HepG2 (cell line): ENCODE measurements at regions not wholly inside any gene's neighbourhood (a gene's known extent, or its start where the extent isn't known, plus 50 kb on each side); places are given as distances from the start of the nearest gene placed in this dataset.

Source experiments
- ATAC-seq: fragments of 200-7000 bp; cut with Tn5 transposase; 3 replicates; pipeline ENCODE4 v1.9.1; 2020; ENCODE audit warnings: mild to moderate bottlenecking, moderate library complexity
- BruUV-seq: library from RNA; stranded (reverse); fragments of 400-500 nt; replicated peaks from 2 replicates; lab custom pipeline; 2021; lab: Mats Ljungman, UMichigan
- CTCF ChIA-PET: fragments of 300-600 bp; formaldehyde crosslinking; extraction: SDS; loops from one replicate; lab custom pipeline; 2021; ENCODE audit warnings: low total read pairs, inconsistent platforms, low intra/inter-chr PET ratio; lab: Yijun Ruan, JAX
- POLR2A ChIA-PET: fragments of 350-600 bp; sonication (Branson Sonifier 250); formaldehyde crosslinking; loops from one replicate; lab custom pipeline; 2020; ENCODE audit warnings: antibody characterized with exemption, inconsistent platforms; lab: Yijun Ruan, JAX
- DNase-seq: peaks from one replicate; pipeline ENCODE4 v3.0.0-alpha.2; 2015; ENCODE audit warnings: low spot score
- FAIRE-seq: peaks from 3 replicates; lab custom pipeline; 2011; peaks lifted over from hg19 to GRCh38; lab: Jason Lieb, UNC
- H2AFZ ChIP-seq: one replicate; pipeline ENCODE4 v1.6.1; 2011; ENCODE audit warnings: low read length, inconsistent platforms
- H3K27ac ChIP-seq: fragments of 300-600 bp; 3 replicates; pipeline ENCODE4 v1.8.0; 2011; ENCODE audit warnings: mixed run types, mild to moderate bottlenecking, mixed read lengths, low read length, inconsistent platforms; ENCODE audit not compliant: insufficient read depth; ENCODE audit errors: extremely low read length
- H3K27me3 ChIP-seq, 2 experiments: fragments of 200-600 bp in 1 of 2; 2 replicates in 1 of 2; 3 replicates in 1 of 2; pipeline versions ENCODE4 v1.6.0 to v1.8.0; 2011; ENCODE audit warnings: low read length in 2 of 2, mild to moderate bottlenecking in 2 of 2, moderate library complexity in 2 of 2, inconsistent platforms in 1 of 2; ENCODE audit not compliant: insufficient read depth in 2 of 2, control insufficient read depth in 1 of 2
- H3K36me3 ChIP-seq, 2 experiments: fragments of 200-600 bp in 1 of 2; replicated peaks in 1 of 2; 2 replicates in 1 of 2; 3 replicates in 1 of 2; pipeline versions ENCODE4 v1.5.1 to v1.8.0; 2011; ENCODE audit warnings: low read length in 2 of 2, inconsistent platforms in 1 of 2; ENCODE audit not compliant: insufficient read depth in 2 of 2, control insufficient read depth in 1 of 2
- H3K4me1 ChIP-seq: 2 replicates; pipeline ENCODE4 v1.5.1; 2012; ENCODE audit warnings: low read length, inconsistent platforms; ENCODE audit not compliant: insufficient read depth
- H3K4me2 ChIP-seq: 2 replicates; pipeline ENCODE4 v1.6.0; 2011; ENCODE audit warnings: low read depth, low read length, inconsistent platforms
- H3K4me3 ChIP-seq, 3 experiments: fragments of 200-600 bp in 1 of 3; sonication (generic), shearing (Covaris generic) in 1 of 3; replicated peaks in 1 of 3; 2 replicates each; pipeline ENCODE4 v1.5.1; 2011 to 2016; ENCODE audit warnings: low read length in 3 of 3, inconsistent platforms in 2 of 3, low read depth in 2 of 3, mild to moderate bottlenecking in 2 of 3, control low read depth in 1 of 3, mixed read lengths in 1 of 3; ENCODE audit not compliant: insufficient read depth in 1 of 3
- H3K79me2 ChIP-seq: one replicate; pipeline ENCODE4 v1.6.1; 2011; ENCODE audit warnings: low read length, inconsistent platforms; ENCODE audit not compliant: insufficient read depth
- H3K9ac ChIP-seq: 2 replicates; pipeline ENCODE4 v1.6.0; 2011; ENCODE audit warnings: mild to moderate bottlenecking, low read depth, low read length, inconsistent platforms; ENCODE audit not compliant: insufficient read depth
- H3K9me3 ChIP-seq: 2 replicates; pipeline ENCODE4 v1.5.1; 2012; ENCODE audit warnings: mild to moderate bottlenecking, low read length
- H4K20me1 ChIP-seq: 2 replicates; pipeline ENCODE4 v1.6.0; 2011; ENCODE audit warnings: inconsistent platforms, mild to moderate bottlenecking, low read length, moderate library complexity; ENCODE audit not compliant: insufficient read depth
- AGO2 ChIP-seq: fragments of 200-400 bp; formaldehyde crosslinking; optimal IDR thresholded peaks from 2 replicates; pipeline ENCODE3; 2017; ENCODE audit warnings: mild to moderate bottlenecking, low read depth, low read length, moderate library complexity
- CENPBD1 ChIP-seq: sonication (generic); formaldehyde crosslinking; IDR thresholded peaks from 2 replicates; pipeline ENCODE4 v1.8.0; 2022; ENCODE audit warnings: missing genetic modification reagents, low read depth, mild to moderate bottlenecking, borderline replicate concordance
- MEIS2 ChIP-seq: sonication (generic); formaldehyde crosslinking; IDR thresholded peaks from 2 replicates; pipeline ENCODE4 v1.9.0; 2021; ENCODE audit warnings: mild to moderate bottlenecking, missing genetic modification reagents
- NR3C1 ChIP-seq: sonication (generic); formaldehyde crosslinking; IDR thresholded peaks from 2 replicates; pipeline ENCODE4 v1.4.0; 2020; ENCODE audit warnings: missing genetic modification reagents
- PTBP1 ChIP-seq: fragments of 200-400 bp; formaldehyde crosslinking; IDR thresholded peaks from 2 replicates; pipeline ENCODE4 v1.6.1; 2018; ENCODE audit warnings: low read length, low read depth; ENCODE audit not compliant: poor library complexity, severe bottlenecking
- ZBTB46 ChIP-seq: sonication (generic); formaldehyde crosslinking; IDR thresholded peaks from 2 replicates; pipeline ENCODE4 v1.4.0; 2020; ENCODE audit warnings: mild to moderate bottlenecking, missing genetic modification reagents, borderline replicate concordance
- ZNF207 ChIP-seq: fragments of 450-650 bp; IDR thresholded peaks from 2 replicates; pipeline ENCODE4 v1.6.1; 2016; ENCODE audit warnings: antibody characterized with exemption, borderline replicate concordance
- ZNF326 ChIP-seq: sonication (generic); formaldehyde crosslinking; IDR thresholded peaks from 2 replicates; pipeline ENCODE4 v1.4.0; 2020; ENCODE audit warnings: missing genetic modification reagents, borderline replicate concordance
- ZNF724P ChIP-seq: sonication (generic); formaldehyde crosslinking; IDR thresholded peaks from 2 replicates; pipeline ENCODE4 v1.8.0; 2022; ENCODE audit warnings: missing genetic modification reagents, borderline replicate concordance
- WGBS: methylation state at CpG from one replicate; pipeline ENCODE4 v1.1.6; 2017; ENCODE audit warnings: low lambda C conversion rate; 5-methylcytosine and 5-hydroxymethylcytosine counted together
- in situ Hi-C: cut with HindIII; loops from 2 replicates; pipeline ENCODE4 v1.10.0; 2017; ENCODE audit warnings: low pct_unique_long_range_greater_than_20kb; ENCODE audit not compliant: extremely low pct_ligation_motif_present
- intact Hi-C: fragments of 100-400 bp; cut with micrococcal nuclease; formaldehyde crosslinking; loops from one replicate; pipeline ENCODE4 v1.10.0; 2022; ENCODE audit not compliant: unreplicated experiment

- WGBS = 95% methylated on average over 11 of the region's 11 CpGs
- ATAC-seq (no peak), FAIRE-seq (no peak), DNase-seq (no peak)
- ChIA-PET POLR2A (no interaction called here), CTCF (no interaction called here)
- Histone ChIP-seq H3K79me2 (no peaks in the 10 kb centered on the region), H3K27me3 (no peaks in the 10 kb centered on the region), H3K4me3 (no peak overlapping the region), H4K20me1 (peaks cover 23% of the 10 kb centered on the region), H3K27ac (no peak overlapping the region), H2AFZ (no peak overlapping the region), H3K36me3 (peaks cover 43 to 74% of the 10 kb centered on the region in 2 experiments), H3K9ac (no peak overlapping the region), H3K4me2 (no peak overlapping the region), H3K9me3 (no peaks in the 10 kb centered on the region), H3K4me1 (no peaks in the 10 kb centered on the region)
- TF ChIP-seq CENPBD1 (CRISPR knock-in tag) (no peak), PTBP1 (no peak), ZNF326 (no peak), ZBTB46 (CRISPR knock-in tag) (no peak), ZNF207 (no peak), NR3C1 (CRISPR knock-in tag) (no peak), AGO2 (no peak), MEIS2 (no peak), ZNF724P (CRISPR knock-in tag) (no peak)
- in situ Hi-C loops (no loop called here), intact Hi-C loops (no loop called here)
- BruUV-seq = no TSS peak
Observed at GRCh38 chr11:71091506-71092265, 160.7 kb downstream of the SHANK2 start.
